ENCODE measurements at regions not wholly inside any gene's neighbourhood (a gene's known extent, or its start where the extent isn't known, plus 50 kb on each side); places are given as distances from the start of the nearest gene placed in this dataset.
"Not testable (repeated sequence)": the region's sequence is repeated elsewhere in the genome, so short reads cannot be mapped to it uniquely, and the experiment has no call there.

DNA sequence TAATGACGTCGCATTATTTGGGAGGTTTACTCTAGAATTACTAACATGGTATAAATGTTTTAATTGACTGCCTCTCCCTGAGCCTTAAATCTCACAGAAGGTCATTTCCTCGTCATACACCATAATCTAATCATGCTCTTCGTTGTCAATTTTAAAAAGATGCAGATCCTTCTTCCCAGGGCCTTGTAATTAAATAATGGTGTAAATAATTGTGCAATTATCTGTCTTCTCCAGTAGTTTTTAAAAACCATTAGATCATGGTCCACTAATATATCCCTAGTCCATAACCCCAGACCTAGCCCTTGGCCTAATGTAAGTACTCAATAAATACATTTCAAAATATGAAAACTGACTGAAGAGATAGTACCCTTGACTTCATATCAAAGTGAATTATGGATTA lies 181.5 kb upstream of the GNAI1 start:
- no peak for DNase-seq

DNA sequence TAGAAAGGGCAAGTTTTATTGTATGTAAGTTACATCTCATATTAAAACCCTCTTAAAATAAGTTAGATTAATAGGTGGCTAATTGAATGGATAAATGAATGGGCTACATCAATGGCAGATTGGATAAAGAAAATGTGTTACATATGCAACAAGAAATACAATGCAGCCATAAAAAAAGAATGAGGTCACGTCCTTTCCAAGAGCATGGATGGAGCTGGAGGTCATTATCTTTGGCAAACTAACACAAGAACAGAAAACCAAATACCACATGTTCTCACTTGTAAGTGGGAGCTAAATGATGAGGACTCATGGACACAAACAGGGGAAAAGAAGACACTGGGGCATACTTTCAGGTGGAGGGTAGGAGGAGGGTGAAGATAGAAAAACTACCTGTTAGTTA lies 182.2 kb upstream of the GNAI1 start:
- no peak for DNase-seq

DNA sequence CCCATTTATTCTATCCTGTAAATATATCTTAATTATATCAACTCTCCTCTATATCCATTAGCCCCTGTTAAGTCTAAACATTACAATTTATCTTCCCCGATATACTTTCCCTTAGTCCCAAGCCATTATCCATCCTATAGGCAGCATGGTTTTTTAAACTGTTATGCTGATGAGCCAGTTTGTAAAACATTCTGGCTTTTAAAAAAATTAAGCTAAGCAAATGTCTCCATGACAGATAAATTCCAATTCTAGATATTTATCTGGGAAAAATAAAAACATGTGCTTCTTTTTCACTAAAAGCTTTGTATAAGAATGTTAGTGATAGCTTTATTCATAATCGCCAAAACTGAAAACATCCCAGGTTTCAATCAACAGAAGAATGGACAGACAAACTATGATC lies 183.2 kb upstream of the GNAI1 start:
- DNase-seq: no peak

DNA sequence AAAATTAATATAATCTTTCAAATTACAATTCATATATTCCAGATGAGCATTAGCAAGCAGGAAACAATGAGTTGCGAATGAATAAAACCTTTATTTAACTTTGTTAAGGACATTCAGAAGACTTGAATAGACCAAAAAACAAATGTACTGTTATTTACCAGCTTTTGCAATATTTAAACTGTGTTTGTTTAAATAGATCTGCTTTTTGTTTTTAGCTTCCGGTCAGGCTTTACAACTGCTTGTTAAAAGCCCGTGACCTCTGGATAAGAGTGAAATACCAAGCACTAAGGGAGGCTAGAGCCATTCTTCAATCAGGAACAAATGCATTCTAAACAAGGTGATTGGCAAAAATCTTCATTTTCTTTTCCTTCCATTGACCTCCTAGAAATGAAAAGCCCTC lies 184.9 kb upstream of the GNAI1 start:
- DNase-seq: no peak

DNA sequence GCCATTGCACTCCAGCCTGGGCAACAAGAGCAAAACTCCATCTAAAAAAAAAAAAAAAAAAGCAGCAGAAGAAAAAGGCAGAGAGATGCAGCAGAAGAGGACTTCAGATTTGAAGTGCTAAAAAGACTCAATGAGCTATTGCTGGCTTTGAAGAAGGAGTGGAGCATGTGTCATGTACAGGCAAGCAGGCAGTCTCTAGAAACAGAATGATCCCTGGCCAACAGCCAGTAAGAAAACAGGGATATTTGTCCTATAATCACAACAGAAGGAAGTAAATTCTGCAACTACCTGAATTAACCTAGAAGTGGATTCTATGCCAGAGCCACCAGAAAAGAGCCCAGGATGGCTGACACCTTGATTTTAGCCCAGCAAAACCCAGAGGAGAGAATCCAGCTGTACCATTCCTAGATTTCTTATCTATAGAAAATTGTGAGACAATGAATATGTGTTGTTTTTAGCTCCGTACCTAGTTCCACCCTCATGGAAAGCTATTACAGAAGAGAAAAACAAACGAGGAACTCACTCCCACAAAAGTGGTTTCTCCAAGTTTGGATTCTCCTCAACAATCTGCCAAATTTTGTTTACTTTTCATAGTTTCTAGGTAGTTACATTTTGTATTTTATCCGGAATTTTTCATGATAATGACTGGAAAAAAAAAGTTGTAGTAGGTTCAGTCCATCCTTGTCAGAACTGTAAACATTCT lies 198.2 kb upstream of the GNAI1 start:
- DNase-seq: no peak

DNA sequence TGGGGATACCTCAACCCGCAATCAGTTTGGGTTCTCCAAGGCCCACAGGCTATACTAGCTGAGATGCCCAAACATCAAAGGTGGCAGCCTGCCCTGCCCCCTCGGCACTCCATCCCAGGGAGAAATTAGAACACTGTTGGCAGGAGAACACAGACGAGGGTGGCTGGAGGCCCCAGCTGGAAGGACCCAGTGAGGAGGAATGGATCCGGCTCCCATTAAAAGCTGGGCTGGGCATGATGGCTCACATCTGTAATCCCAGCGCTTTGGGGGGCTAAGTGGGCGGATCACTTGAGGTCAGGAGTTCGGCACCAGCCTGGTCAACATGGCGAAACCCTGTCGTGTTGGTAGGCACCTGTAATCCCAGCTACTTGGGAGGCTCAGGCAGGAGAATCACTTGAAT lies 199.9 kb upstream of the GNAI1 start:
- no peak for DNase-seq

DNA sequence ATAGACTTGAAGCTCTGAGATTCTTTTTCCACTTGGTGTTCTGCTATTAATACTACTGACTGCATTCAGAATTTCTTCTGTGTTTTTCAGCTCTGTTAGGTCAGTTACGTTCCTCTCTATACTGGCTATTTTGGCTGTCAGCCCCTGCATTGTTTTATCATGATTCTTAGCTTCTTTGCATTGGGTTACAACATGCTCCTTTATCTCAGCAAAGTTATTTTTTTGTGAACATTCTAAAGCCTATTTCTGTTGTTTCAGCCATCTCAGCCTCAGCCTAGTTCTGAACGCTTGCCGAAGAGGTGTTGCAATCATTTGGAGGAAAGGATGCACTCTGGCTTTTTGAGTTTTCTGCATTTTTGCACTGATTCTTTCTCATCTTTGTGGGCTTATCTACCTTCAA lies 201.5 kb upstream of the GNAI1 start:
- no peak for DNase-seq

DNA sequence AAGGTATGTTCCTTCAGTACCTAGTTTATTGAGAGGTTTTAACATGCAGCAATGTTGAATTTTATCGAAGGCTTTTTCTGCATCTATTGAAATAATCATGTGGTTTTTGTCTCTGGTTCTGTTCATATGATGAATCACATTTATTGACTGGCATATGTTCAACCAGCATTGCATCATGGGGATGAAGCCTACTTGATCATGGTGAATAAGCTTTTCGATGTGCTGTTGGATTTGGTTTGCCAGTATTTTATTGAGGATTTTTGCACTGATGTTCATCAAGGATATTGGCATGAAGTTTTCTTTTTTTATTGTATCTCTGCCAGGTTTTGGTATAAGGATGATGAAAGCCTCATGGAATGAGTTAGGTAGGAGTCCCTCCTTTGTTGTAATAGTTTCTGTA lies 204.0 kb upstream of the GNAI1 start:
- DNase-seq: no peak

DNA sequence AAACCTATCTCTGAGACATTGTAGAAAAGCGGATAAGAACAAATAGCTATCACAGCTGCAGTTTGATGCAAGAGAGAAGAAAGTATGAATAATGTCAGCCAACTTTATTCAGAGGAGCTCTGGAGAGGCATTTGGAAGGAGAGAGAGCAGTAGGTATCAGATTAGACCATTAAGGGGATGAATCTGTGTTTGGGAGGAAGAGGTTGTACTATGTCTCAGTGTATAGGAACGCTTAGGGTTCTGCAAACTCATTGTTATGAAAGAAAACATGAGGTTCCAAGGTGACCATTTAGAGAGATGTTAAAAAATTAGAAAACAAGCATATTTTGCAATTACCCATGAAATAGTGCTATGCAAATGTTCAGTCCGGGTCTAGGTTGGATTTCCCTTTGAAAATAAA lies 207.5 kb upstream of the GNAI1 start:
- no peak for DNase-seq

DNA sequence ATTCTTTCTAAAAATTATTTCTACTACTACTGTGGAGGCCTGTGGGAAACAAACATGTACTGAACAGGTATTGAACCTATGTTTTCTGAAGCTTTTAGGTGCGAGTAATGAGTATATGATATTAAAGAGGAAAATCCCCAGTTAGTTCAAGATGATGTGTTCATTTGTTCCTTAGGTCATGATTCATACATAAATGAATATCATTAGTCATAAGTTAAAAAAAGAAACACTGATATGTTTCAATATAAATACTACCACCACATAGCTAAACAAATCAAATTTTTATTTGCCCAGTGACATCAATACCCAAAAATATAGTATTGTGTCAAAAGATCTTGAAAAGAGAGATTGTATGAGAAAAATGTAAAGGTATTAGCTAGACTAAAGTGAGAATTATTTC lies 210.7 kb upstream of the GNAI1 start:
- DNase-seq: no peak

DNA sequence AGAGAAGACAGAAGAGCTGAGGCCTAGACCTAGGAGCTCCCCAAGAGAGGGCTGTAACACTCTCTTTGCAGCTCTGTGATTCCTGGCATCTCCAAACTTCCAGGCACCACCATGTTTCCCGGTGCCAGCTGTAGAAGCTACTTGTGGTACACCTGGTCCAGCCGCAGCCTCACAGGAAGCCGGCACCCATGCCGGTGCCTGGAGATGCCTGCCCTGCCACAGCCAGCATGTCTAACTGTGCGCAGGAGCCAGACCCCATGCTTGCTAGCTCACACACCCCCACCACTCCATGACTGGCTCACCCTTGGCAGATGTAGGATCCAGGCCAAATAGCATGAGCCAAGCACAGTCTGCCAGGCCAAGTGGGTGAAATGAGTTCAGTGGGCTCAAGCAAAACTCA lies 211.7 kb upstream of the GNAI1 start:
- DNase-seq: no peak

DNA sequence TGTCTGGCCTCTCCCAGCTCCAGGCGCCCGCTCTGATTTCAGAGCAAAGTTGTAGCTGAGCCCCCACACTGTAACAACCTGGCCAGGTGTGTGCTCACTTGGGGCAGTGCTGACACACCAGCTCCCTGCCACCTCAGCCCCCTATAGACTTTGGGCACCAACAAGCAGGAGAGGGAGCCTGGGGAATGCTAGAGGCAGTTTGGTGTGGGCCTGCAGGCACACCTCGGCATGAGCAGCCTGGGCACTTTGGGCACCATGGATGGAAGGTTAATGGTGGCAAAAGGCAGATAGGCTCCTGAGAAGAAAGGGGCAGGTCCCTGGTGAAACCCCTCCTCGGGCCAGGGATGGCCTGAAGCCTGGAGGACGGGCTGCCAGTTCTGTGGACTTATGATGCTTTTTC lies 212.7 kb upstream of the GNAI1 start:
- no peak for DNase-seq

DNA sequence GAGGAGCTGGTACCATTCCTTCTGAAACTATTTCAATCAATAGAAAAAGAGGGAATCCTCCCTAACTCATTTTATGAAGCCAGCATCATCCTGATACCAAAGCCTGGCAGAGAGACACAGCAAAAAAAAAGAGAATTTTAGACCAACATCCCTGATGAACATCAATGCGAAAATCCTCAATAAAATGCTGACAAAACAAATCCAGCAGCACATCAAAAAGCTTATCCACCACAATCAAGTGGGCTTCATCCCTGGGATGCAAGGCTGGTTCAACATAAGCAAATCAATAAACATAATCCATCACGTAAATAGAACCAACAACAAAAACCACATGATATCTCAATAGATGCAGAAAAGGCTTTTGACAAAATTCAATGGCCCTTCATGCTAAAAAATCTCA lies 216.0 kb upstream of the GNAI1 start:
- DNase-seq: not testable (repeated sequence)

DNA sequence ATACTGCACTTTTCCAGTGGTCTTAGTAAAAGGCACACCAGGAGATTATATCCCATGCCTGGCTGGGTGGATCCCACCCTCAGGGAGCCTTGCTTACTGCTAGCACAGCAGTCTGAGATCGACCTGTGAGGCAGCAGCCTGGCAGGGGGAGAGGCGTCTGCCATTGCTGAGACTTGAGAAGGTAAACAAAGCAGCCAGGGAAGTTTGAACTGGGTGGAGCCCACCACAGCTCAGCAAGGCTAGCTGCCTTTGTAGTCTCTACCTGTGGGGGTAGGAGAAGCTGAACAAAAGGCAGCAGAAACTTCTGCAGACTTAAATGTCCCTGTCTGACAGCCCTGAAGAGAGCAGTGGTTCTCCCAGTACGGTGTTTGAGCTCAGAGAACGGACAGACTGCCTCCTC lies 219.3 kb upstream of the GNAI1 start:
- DNase-seq: not testable (repeated sequence)

DNA sequence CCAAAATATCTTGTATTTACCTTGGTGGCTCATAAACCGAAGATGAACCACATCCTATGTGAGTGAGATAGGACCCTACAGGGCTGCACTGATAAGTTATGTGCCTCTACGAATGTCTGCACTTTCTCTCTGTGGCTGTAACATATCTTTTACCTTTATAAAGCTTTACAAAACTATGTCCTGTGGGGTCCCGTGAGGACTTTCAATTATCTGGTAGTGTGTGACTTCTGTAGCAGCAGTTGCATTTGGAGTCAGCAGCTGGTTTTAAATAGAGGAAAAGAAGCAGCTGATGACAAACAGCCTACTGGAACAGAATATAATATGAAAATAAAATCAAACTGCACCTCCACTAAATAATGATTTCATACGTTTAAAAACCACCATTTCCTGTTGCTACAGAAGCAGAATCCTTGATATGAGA lies 222.4 kb upstream of the GNAI1 start:
- no peak for DNase-seq

DNA sequence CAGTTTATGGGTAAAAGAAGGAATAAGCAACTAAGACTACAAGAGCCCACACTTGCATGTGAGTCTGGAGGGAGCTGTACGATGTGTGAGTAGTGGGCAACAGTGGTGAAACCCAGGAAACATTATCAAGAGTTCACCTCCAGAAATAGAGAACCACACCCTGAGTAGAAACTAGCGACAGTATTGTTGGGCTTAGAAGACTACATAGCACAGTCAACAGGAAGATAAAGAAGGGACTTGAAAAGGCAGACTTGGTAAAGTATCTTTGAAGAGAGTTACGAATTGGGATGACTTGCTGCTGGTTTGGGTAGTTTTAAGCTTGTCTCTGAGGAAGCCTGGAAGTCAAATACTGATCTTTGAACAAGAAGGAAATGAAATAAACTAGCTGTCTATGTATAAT lies 223.2 kb upstream of the GNAI1 start:
- no peak for DNase-seq

DNA sequence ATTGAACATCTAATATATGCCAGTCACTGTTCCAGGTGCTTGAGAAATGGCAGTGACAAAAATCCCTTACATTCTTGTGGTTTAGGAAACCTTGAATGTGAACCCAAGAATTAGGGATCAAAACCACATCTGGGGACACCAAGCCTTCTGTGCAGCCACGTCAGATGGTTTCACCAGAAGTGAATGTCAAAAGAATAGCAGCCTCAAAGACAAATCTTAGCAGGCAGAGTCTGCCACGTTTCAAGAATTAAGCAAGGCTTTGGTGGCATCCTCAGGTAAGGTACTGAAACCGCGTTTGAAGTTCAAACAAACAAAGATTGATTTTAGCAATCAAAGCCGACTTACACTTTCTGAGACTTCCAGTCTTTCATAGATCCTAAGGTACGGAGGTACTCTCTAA lies 225.5 kb upstream of the GNAI1 start:
- DNase-seq: no peak

DNA sequence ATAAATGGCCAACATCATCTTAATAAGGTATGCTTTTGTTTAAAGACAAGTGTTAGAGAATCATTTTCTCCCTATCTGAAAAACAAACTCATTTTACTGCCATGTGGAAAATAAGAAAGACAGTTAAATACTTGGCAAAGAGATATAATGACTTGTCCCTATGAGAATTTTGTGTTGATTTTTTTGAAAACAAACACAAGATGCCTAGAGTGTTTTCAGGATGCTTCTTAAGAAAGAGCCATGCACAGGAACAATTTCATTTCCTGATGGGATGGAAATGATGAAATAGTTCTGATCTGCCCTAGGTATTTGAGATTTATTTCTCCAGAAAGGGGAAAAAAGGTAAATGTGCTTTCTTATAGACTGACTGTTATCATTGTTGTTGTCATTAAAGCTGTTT lies 237.5 kb upstream of the GNAI1 start:
- DNase-seq: no peak

DNA sequence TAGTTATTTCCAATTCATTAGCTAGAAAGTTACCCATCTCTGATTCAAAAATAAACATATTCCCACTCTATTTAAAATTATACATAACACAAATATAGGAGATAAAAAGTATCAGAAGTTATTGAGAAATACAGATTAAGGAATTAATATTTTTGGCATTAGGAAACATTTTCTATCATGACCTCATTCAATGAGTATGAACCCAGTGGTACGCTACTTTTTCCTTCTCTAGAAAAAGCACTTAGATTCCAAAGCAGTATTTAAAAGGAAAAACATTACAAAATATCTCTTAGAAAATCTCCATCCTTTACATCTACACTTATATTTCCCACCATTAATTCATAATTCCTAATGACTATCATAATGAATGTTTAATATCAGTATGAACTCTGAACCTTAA lies 240.6 kb upstream of the GNAI1 start:
- no peak for DNase-seq

DNA sequence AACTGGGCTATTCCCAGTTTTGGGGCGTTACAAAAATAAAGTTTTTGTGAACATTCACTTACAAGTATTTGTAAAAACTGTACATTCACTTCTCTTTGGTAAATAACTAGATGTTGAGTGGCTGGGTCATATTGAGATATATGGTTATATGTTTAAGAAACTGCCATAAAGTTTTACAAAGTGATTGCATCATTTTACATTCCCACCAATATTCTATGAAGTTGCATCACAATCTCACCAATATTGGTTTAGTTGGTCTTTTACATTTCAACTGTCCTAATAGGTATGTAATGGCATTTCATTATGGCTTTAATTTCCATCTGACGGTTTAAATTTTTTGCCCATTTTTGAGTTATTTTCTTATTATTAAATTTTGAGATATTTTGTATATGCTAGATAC lies 251.7 kb upstream of the GNAI1 start:
- DNase-seq: no peak

DNA sequence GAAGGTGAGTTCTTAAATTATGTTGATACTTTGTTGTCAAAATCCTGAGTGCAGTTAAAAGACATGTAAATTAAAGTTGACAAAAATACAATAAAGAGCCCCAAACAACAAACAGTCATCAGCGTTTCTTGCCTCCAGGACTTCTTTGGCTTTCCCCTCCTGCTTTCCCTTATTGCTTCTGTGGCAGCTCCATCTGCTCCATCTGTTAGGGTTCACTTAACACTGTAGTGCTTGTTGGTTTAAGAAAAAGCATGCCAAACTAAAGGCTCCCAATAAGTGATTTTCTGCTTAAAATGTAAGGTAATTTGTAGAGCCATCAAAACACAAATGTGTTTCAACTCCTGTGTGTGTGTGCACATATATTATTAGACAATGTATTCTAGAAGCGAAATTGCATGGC lies 254.3 kb upstream of the GNAI1 start:
- DNase-seq: no peak

DNA sequence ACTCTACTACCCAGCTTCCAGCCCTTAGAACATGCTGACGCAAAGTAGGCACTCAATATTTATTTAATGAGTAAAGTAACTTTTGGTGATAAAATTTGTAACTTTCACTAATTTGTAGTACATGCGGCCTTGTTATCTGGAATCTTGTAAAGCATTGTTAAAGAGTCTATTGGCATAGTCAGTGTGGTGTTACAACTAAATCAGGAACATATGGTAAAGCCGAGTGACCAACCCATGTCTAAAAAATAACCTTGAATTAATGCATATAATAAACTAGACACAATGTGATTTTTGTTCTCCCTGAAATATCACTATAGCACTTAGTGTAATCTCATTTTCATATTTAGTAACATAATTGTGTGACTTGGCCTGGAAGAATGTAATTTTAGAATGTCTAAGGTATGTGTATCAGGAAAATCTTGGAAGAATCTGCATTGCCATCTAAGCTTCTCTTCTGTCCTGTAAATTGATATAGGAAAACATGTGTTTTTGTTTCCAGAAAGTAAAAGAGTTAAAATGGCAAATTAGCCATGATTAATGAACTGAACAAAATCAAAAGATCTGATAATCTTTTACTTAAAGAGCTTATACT lies 256.7 kb upstream of the GNAI1 start:
- DNase-seq: no peak

DNA sequence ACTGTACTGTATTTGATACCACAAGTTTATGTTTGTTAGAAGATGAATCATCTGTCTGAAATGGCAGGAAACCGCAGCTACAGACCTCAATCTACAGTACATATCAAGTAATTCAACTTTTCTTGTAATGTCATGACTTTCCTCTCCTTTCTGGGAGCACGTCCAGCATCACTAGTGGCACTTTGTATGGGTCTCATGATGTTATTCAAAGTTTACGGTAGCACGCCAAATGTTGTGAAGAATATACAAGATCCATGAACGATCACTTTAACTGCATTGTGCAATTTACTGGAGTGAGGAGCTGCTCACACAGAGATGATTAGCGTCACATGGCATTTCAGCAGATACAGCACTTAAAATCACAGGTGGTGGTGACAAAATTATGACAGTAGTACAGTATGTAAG lies 257.8 kb upstream of the GNAI1 start:
- no peak for DNase-seq

DNA sequence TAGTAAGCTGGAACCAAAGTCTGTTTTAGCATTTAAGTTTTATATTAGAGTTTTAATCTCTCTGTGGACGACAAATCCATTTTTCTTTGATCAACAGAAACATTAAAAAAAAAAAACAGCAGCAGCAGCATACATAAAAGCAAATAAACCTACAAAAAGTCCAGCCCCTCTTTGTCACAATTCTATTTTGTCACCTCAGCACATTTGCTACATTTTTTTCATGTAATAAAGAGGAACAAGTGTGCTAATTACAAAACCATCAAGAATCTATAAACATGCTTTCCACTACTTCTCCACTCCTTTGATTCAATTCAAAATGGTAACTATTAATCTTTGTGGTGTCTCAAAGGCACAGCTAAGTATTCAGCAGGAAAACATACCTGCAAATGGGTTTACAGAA lies 259.8 kb upstream of the GNAI1 start:
- no peak for DNase-seq

Data from hypothalamus (tissue), 51 donors.